GM12874 (cell line): ENCODE measurements at regions not wholly inside any gene's neighbourhood (a gene's known extent, or its start where the extent isn't known, plus 50 kb on each side); places are given as distances from the start of the nearest gene placed in this dataset.

Experiments used
- CTCF ChIP-seq: IDR thresholded peaks from 2 replicates; pipeline ENCODE4 v1.5.1; 2011; ENCODE audit warnings: low read depth, mild to moderate bottlenecking, control low read depth, low read length, moderate library complexity; ENCODE audit not compliant: insufficient read depth

- no peak for TF ChIP-seq CTCF
Measured at GRCh38 chr1:61028136-61028535, 54.2 kb upstream of the NFIA start.

GRCh38 chr1:61017651-61018050, 64.7 kb upstream of the NFIA start:
- TF ChIP-seq CTCF, result no peak

GRCh38 chr1:61013946-61014667, 68.3 kb upstream of the NFIA start:
- TF ChIP-seq CTCF, result no peak

GRCh38 chr1:61013189-61013945, 69.0 kb upstream of the NFIA start:
- no peak for TF ChIP-seq CTCF

- no peak for TF ChIP-seq CTCF
Measured at GRCh38 chr1:61012341-61012761, 70.0 kb upstream of the NFIA start.

GRCh38 chr1:61011561-61012263, 70.6 kb upstream of the NFIA start:
- TF ChIP-seq CTCF, result no peak

- no peak for TF ChIP-seq CTCF
Measured at GRCh38 chr1:61007534-61008364, 74.6 kb upstream of the NFIA start.
